ENCODE measurements at regions not wholly inside any gene's neighbourhood (a gene's known extent, or its start where the extent isn't known, plus 50 kb on each side); places are given as distances from the start of the nearest gene placed in this dataset.
"Not testable (repeated sequence)": the region's sequence is repeated elsewhere in the genome, so short reads cannot be mapped to it uniquely, and the experiment has no call there.

DNA sequence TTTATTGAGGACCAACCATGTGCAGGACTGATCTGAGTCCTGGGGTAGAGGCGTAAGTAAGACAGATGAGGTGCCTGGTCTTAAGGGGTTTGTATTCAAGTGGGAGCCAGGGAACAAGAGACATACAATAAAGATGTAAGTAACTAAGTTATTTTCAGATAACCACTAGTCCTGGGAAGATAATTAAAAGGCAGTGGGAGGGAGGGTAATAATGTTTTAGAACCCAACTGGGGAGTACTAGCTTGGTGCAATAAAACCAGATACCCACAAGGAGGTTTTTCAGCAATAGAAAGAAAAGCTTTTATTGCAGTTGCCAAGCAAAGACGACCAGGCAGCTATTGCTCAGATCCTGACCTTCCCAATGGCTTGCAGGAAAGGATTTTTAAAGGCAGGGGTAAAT, 893.7 kb downstream of the UQCRFS1 start:
- DNase-seq (ENCODE audit: low read depth): no peak

DNA sequence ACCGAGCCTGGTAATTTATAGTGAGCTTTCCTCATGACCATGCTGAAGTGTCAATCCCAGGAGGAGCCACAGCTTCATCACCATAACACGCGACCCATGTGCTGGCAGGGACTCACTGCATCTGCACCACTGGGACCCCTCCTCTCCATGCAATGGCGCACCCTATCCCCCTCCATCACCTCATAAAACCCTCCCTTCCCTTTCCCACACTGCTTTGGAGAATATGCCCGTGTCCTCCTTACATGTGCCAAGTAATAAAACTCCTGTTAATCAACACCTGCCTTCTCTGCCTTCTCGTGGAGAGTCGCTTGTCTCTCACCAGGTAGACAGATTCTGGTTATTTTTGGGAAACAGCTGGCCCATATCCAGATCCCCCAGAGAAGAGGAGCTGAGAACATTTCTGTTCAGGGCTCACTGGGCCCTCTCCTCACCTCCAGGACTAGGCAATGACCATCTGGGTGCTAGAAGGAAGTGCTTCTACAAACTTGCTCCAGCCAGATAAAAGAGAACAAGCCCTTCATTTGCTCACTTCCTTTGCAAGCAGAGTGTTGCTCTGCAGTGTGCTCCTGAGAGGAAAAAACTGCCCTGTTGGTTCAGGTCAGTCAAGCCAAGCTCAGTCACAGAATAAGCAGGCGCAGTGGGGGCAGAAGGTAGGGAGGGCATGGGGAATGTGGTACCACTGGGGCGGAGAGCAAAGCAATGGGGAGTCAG, 894.3 kb downstream of the UQCRFS1 start:
- DNase-seq (ENCODE audit: low read depth): no peak

DNA sequence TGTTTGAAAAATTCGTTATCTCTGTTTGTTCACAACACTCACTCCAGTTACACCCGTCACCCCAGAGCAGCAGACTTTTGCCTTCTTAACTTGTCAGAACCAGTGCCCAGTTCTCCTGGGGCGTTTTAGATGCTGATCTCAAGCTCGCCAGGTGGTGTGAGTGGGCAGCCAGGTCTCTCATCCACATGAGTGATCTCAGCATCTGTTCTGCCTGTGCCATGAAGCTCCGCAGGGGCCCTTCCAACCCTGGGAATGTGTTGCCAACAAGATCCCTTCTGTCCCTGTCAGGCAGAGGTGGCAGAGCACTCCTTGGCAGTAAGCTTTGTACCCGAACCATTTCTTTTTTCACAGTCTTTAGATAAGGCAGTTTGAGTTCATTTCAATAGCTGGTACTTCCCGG, 896.5 kb downstream of the UQCRFS1 start:
- no peak for DNase-seq (ENCODE audit: low read depth)

DNA sequence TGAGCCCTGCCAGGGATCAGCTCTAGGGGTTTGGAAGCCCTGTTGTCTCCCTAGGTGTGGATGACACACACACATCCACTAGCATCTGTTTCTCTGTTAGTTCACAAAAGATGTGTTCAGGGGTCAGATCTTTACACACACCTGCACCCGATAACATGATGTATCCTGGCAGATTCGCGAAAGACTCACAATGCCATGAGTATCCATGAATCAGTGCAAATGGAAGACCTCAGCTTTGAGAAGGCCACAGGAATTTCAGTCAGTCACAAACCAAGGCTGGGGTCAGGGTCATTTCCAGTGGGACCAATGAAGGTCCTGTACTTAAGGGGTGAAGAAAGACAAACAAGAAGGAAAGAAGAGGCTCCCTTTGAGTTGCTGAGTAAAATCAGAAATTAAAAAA, 898.2 kb downstream of the UQCRFS1 start:
- DNase-seq (ENCODE audit: low read depth): no peak

DNA sequence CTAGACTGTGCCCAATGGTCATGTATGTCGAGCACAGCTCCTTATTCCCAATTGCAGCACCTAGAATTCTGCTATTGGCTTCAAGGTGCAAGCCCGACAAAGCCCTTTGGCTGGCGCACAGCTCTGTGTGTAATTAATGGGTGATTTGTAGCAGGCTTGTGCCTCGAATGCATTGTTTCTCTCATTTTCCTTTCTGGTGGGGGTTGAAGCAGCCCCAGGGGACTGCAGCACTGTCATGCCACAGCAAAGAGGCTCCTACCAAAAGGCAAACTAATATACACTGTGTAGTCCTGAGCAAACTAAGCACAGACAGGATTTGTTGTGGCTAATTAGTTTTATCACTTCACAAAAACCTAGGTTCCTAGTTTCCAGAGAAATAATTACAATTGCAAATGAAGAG, 898.7 kb downstream of the UQCRFS1 start:
- no peak for DNase-seq (ENCODE audit: low read depth)

DNA sequence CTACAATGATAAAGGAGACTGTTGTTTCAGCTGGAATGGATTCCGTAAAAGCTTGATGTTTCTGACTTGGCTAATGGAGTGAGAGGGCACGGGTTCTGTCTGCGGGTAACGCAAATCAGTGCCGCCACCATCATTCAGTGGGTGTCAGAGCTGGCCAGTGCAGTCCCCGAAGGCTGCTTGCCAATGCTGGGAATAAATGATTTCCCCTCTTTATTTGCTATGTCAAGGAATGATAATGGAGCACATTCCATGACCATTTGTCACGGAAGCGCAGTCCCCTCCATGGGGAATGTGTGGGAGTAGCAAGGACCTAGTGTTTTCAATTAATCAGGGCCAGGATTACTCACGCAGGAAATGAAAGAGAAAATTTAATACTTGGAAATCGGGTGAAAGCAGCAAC, 899.3 kb downstream of the UQCRFS1 start:
- DNase-seq (ENCODE audit: low read depth): no peak

DNA sequence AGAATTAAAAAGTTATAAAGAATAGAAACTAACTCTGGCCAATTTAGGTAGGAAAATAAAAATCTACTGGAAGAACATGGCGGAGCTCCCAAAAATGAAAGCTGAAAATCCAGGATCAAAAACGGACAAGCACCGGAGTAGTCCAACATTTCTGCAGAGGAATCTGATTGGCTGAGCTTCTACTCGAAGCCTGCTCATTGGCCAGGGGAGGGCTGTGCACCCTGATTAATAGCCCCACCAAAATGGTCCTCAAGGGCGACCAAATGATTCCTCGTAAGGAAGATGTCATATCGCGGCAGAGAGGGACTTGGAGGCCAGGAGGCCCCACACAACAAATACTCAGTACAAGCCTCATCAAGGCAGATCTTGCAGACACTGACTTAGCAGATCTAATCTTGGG, 900.7 kb downstream of the UQCRFS1 start:
- no peak for DNase-seq (ENCODE audit: low read depth)

DNA sequence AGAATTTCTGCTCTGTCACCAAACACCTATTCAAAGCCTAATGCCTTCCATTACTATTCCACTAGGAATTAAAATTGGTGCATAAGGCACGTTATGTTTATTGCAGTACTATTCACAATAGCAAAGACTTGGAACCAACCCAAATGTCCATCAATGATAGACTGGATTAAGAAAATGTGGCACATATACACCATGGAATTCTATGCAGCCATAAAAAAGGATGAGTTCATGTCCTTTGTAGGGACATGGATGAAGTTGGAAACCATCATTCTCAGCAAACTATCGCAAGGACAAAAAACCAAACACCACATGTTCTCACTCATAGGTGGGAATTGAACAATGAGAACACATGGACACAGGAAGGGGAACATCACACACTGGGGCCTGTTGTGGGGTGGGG, 902.1 kb downstream of the UQCRFS1 start:
- DNase-seq (ENCODE audit: low read depth): not testable (repeated sequence)

DNA sequence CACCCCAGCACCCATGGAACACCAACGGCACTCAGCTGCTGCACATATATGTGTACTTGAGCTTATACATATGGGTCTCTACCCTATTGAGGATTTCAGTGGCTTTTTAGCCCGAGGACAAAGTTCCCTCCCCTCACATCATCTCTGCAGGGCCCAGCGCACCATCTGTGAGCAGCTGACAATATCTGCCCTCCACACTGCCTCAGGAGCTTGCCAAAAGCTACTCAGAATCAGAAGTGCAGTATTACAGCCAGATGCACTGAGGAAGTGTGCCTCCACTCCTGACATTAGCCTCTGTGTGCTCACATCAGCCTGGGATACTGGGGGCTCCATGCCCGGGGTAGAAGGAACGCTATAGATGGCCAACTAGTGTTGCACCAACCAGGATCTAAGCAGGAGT, 903.9 kb downstream of the UQCRFS1 start:
- no peak for DNase-seq (ENCODE audit: low read depth)

DNA sequence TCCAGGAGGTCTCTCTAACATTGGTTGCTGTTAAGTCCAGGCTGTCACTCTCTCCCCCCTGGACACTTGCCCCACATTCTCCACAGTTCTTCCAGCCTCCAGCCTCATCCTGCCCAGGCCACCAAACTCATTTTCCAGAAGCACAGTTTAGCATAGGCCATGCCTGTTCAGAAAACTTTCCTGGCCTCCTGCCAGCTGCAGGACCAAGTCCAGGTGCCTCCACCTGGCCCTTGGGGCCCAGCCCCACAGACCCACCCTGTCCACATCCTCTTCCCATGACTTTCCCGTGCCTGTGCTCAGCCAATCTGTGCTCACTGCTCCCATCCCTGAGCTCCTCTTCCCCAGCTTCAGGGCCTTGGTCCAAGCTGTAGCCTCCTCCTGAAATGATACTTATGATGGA, 905.0 kb downstream of the UQCRFS1 start:
- DNase-seq (ENCODE audit: low read depth): no peak

DNA sequence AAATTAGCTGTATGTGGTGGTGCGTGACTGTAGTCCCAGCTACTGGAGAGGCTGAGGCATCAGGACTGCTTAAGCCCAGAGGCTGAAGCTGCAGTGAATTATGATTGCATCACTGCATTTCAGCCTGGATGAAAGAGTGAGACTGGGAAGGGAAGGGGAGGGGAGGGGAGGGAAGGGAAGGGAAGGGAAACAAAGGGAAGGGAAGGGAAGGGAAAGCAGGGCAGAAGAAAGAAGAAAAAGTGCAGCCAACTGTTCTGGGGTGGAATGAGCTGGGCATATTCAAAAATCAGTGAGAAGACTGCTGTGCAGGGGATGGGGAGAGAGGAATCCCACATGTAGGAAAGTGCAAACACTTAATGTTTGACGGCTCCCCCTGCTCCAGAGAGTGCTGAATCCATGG, 905.5 kb downstream of the UQCRFS1 start:
- no peak for DNase-seq (ENCODE audit: low read depth)

DNA sequence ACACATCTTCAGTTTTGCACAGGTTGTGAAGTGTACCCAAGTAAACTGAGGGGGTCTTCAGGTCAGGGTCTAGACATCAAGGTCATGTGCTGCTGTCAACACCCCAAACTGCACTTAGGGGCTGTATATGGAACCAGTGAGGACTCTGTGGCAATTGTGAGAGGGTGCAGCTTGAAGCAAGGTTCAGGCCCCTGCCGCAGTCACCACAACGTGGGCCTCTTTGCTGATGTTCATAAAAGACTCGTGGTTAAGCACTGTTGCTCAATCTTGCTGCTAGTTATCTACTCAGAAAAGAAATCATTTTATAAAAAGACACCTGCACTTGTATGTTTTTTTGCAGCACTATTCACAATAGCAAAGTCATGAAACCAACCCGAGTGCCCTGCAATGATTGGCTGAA, 907.4 kb downstream of the UQCRFS1 start:
- no peak for DNase-seq (ENCODE audit: low read depth)

DNA sequence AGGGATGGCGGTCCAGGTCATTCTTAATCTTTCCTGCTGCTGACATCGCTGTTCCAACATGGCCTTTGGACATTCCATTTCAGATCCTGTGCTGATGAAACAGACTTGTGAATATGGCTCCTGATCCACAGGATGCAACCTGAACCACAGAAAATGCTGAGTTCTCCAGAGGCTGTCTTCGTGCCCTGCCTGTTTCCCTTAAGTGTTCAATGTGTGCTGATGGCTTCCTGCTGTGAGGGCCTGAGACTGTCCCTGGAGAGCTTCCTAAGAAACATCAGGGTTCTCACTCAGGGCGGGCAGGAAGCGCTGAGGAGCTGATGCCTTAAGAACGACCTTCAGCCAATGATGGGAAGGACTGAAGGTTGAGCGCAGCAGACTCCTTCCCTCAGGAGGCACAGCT, 909.4 kb downstream of the UQCRFS1 start:
- DNase-seq (ENCODE audit: low read depth): no peak

DNA sequence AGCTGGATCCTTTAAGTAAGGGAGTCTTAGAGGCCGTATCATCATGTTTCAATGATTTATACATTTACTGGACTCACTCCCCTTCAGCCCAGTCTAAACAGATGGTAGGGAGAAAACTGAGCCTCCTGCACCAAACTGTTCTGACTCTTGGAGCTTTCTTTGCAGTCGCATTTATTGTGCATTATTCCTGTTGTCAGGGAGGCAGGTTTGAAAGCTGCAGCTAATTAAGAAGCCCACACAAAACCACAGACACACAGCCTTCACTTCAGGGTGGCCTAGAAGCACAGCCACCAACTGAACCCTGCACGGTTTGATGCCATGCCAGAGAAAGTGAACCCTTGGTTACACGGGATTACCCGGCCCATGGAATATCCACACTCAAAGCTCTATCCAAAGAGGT, 911.0 kb downstream of the UQCRFS1 start:
- DNase-seq (ENCODE audit: low read depth): no peak

DNA sequence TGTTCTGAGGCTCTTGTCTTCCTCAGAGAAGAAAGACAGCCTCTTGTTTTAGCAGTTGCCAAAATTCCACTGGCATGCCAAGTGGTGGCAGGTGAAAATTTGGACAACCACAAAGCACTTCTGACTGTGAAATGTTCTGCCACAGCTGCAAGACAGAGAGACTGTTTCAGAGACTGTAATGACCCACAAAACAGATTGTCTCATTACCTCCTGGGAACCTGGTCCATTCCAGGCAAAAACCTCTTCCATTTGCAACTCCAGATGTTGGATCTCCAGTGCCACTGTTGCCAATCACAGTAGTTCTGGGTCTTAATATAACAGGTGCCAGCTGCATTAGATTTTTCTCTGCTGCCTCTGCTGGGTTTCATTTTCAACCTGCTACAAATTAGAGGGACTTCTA, 911.5 kb downstream of the UQCRFS1 start:
- DNase-seq (ENCODE audit: low read depth): no peak

DNA sequence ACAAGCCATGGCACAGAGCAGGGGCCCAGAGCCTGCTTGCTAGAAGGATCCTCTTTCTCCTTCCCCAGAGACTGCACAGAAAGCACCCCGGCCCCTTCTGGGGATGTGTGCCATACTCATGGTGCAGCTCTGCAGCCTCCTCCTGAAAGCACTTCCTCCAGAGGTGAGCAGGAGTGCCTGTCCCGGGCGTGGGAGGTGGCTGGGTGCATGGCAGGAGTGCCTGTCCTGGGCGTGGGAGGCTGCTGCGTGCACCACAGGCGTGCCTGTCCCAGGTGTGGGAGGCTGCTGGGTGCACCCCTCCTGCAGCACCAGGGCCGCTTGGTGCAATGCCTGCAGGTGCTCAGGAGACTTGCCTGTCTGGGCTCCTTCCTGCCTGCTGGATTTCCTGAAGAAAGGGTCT, 913.3 kb downstream of the UQCRFS1 start:
- no peak for DNase-seq (ENCODE audit: low read depth)

DNA sequence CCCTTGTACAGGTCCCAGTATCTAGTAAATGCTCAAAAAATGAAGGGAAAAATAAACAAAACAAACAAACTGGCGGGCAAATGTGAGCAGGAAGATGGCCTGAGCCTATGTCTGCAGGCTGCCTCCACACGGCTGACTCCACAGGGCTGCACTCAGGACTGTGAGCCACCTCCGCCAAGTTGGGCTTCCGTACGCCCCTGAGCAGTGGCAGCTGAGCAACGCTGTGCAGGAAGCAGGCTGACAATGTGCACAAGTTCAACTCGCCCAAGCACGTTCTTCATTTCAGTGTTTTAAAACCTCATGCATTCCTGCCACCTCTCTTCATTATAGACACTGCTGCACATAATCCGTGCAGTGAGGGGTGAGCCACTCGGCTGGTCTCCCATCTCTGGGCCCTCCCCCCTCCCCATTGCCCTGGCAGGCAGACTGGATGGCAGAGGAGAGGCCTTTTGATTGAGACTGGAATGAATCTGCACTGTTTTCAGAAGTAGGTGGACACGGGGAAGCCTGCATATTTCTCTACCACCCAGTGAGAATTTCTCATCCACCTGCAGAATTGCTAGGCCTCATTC, 915.3 kb downstream of the UQCRFS1 start:
- no peak for DNase-seq (ENCODE audit: low read depth)

DNA sequence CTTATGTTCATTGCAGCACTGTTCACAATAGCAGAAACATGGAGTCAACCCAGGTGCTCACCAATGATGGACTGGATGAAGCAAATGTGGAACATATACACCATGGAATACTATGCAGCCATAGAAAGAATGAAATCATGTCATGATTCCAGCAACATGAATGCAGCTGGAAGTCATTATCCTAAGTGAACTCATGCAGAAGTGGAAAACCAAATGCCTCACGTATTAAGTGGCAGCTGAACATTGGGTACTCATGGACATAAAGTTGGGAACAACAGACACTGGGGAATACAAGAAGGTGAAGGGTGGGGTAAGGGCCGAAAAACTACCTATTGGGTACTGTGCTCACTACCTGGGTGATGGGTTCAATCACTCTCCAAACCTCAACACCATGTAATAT, 915.9 kb downstream of the UQCRFS1 start:
- DNase-seq (ENCODE audit: low read depth): no peak

DNA sequence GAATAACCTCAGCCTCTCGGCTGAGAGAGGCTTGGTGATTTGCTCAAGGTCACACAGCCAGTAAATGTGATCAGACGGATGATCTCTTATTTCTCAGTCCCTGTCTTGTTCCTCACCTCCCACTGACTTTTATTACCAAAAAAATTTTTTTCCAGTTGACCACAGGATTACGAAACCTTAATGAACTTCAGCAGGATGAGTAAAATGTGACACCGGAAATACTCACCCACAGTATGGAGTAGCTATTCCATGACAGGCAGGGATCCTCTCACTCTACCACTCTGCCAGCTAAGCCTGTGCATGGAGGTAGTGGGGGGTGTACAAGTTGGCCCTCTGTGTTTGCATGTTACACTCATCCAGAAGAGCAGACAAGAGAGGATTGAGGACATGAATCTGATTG, 916.4 kb downstream of the UQCRFS1 start:
- no peak for DNase-seq (ENCODE audit: low read depth)

DNA sequence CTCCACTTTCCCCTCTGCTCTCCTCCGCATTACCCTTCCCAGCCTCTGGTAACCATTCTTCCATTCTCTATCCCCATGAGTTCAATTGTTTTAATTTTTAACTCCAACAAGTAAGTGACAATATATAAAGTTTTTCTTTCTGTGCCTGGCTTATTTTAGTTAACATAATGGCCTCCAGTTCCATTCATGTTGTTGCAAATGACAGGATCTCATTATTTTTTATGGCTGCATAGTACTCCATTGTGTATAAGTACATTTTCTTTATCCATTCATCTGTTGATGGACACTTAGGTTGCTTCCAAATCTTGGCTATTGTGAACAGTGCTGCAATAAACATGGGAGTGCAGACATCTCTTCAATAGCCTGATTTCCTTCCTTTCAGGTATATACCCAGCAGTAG, 918.0 kb downstream of the UQCRFS1 start:
- DNase-seq (ENCODE audit: low read depth): not testable (repeated sequence)

DNA sequence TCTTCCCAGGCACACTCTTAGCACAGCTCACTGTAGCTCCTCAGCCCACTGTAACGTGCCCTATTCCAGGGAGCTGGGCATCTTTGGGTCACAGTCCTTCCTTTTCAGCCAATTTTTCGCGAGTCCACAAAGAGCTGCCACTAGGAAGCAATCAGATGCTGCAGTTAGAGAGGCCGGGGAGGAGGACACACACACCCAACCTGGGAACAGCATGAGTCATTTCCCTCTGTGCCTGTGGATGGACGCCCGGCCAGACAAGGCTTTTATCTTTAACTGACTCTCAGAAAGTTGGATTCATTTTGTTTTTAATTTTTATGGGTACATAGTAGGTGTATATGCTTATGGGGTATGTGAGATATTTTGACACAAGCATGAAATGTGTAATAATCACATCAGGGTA, 918.6 kb downstream of the UQCRFS1 start:
- DNase-seq (ENCODE audit: low read depth): no peak

DNA sequence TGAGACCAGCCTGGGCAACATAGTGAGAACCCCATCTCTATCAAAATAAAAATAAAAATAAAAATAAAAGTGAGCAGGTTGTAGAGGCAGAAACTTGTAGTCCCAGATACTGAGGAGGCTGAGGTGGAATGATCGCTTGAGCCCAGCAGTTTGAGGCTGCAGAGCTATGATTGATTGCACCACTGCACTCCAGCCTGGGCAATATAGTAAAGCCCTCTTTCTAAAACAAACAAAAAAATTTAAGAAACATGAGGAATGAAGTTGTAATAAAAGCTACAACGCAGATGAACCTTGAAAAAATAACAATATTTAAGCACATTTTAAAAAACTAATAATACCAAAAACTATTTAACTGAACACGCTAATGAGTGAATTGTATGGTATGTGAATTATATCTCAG, 919.3 kb downstream of the UQCRFS1 start:
- no peak for DNase-seq (ENCODE audit: low read depth)

DNA sequence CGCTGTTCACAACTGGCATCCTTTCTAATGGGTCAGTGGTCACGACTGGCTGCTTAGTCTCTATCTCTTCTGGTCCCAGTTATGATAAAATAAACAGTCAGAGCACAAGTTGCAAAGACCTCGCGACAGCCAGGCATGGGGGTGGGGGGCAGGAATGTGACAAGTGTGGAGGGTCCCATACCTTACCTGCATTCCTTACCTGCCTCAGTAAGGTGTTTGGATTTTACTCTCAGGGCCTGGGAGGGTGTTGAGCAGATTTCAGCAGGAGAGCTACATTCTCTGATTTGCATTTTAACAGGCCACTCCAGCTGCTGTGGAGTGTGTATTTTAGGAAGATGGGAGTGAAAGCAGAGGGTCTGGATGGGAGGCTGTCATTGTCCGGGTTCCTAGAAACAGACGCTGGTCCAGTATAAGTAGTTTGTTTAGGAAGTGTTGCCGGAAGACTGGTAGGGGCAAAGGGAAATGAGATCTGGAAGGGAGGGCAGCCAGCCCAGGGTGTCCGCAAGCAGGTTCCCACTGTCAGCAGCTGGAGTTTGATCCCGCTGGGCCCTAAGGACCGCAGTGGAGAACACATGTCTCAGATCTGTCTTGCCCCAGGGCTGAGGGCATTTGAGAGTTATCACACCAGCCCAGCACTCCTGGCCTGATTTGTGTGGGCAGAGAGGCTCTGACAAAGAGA, 920.0 kb downstream of the UQCRFS1 start:
- no peak for DNase-seq (ENCODE audit: low read depth)

DNA sequence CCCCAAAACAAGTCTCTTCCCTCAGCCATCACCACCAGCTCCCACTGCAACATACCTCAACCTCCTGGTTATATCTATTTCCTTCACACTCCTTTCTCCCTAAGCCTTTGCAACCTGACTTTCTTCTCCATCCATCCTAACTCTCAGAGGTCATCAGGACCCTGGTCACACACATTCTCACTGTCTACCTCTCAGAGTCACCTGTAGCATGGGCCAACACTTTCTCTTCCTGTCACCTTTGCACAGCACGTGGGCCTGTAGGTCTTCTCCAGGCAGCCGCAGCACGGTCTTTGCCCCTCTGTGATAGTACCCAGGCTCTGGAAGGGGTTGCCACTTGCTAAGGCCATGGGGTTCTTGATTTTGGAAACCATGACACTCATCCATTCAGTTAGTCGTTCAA, 921.1 kb downstream of the UQCRFS1 start:
- no peak for DNase-seq (ENCODE audit: low read depth)
